Endothelial cell (in vitro differentiated cells): ENCODE measurements at regions not wholly inside any gene's neighbourhood (a gene's known extent, or its start where the extent isn't known, plus 50 kb on each side); places are given as distances from the start of the nearest gene placed in this dataset.

ENCODE experiments used
- DNase-seq: peaks from one replicate; pipeline ENCODE4 v3.0.0; 2021; ENCODE audit warnings: low spot score
- H3K27ac Mint-ChIP-seq: one replicate; pipeline ENCODE4 v1.8.0; 2021; ENCODE audit warnings: mixed read lengths, inconsistent platforms; ENCODE audit not compliant: unreplicated experiment
- H3K27me3 Mint-ChIP-seq: one replicate; pipeline ENCODE4 v1.8.0; 2021; ENCODE audit warnings: mild to moderate bottlenecking, moderate library complexity, mixed read lengths, inconsistent platforms; ENCODE audit not compliant: unreplicated experiment
- H3K36me3 Mint-ChIP-seq: one replicate; pipeline ENCODE4 v1.8.0; 2021; ENCODE audit warnings: mild to moderate bottlenecking, low read depth, mixed read lengths, inconsistent platforms; ENCODE audit not compliant: unreplicated experiment
- H3K4me1 Mint-ChIP-seq: one replicate; pipeline ENCODE4 v1.8.0; 2021; ENCODE audit warnings: mild to moderate bottlenecking, mixed read lengths, inconsistent platforms; ENCODE audit not compliant: unreplicated experiment
- H3K4me3 Mint-ChIP-seq: one replicate; pipeline ENCODE4 v1.8.0; 2021; ENCODE audit warnings: mild to moderate bottlenecking, mixed read lengths, inconsistent platforms; ENCODE audit not compliant: unreplicated experiment
- H3K9me3 Mint-ChIP-seq: one replicate; pipeline ENCODE4 v1.8.0; 2021; ENCODE audit warnings: mixed read lengths, inconsistent platforms; ENCODE audit not compliant: unreplicated experiment
- TF ChIP-seq, protein P1 (sequence below): fragments of 200-600 bp; sonication (generic); IDR thresholded peaks from one replicate; pipeline ENCODE4 v1.5.0; 2021; ENCODE audit warnings: antibody characterized with exemption; ENCODE audit not compliant: unreplicated experiment

- Mint-ChIP-seq H3K27me3 (peaks cover 14% of the 10 kb centered on the region), H3K36me3 (no peaks in the 10 kb centered on the region), H3K4me1 (peaks cover 10% of the 10 kb centered on the region), H3K4me3 (no peak overlapping the region), H3K27ac (no peak overlapping the region), H3K9me3 (no peaks in the 10 kb centered on the region)
- DNase-seq = no peak
- TF ChIP-seq, protein P1, sequence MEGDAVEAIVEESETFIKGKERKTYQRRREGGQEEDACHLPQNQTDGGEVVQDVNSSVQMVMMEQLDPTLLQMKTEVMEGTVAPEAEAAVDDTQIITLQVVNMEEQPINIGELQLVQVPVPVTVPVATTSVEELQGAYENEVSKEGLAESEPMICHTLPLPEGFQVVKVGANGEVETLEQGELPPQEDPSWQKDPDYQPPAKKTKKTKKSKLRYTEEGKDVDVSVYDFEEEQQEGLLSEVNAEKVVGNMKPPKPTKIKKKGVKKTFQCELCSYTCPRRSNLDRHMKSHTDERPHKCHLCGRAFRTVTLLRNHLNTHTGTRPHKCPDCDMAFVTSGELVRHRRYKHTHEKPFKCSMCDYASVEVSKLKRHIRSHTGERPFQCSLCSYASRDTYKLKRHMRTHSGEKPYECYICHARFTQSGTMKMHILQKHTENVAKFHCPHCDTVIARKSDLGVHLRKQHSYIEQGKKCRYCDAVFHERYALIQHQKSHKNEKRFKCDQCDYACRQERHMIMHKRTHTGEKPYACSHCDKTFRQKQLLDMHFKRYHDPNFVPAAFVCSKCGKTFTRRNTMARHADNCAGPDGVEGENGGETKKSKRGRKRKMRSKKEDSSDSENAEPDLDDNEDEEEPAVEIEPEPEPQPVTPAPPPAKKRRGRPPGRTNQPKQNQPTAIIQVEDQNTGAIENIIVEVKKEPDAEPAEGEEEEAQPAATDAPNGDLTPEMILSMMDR = no peak
Observed at GRCh38 chr10:131692686-131693334, 208.0 kb upstream of the PPP2R2D start.

GRCh38 chr10:131693766-131694165, 207.0 kb upstream of the PPP2R2D start:
- TF ChIP-seq, protein P1 = no peak
- Mint-ChIP-seq H3K4me3 (no peak overlapping the region), H3K36me3 (no peaks in the 10 kb centered on the region), H3K9me3 (no peaks in the 10 kb centered on the region), H3K4me1 (peaks cover 10% of the 10 kb centered on the region), H3K27me3 (peaks cover 14% of the 10 kb centered on the region), H3K27ac (no peak overlapping the region)
- no peak for DNase-seq

DNA sequence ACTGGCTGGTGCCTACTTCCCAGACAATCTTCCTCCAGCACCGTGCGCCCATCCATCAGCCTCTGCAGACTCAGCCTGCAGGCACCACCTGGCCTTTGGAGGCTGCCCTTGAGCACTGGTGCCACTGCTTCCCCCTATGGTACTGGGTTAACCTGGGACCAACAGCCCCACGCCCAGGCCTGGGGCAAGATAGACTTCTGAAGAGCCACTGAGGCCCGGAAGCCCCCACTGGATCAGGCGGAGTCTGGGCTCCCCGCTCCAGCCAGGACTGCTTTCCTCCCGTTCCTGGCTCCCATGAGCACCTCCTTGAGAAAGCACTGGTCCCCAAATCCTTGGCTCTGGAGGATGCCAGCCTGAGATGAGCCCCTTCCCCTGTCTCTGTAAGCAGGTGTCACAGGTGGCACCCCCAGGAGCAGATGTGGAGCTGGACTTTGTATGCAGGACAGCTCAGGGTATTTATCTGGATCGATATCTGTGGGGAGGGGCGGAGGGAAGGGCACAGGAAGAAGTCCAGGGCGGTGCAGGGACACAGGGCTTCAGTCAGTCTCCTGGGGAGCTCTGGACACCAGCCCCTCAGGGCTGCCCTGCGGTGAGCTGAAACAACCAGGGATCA, 206.5 kb upstream of the PPP2R2D start:
- no peaks in the 10 kb centered on the region for H3K9me3 Mint-ChIP-seq
- peaks cover 10% of the 10 kb centered on the region for H3K4me1 Mint-ChIP-seq
- no peak overlapping the region for H3K4me3 Mint-ChIP-seq
- H3K36me3 Mint-ChIP-seq = no peaks in the 10 kb centered on the region
- no peak overlapping the region for H3K27ac Mint-ChIP-seq
- DNase-seq = no peak
- TF ChIP-seq, protein P1 = no peak
- H3K27me3 Mint-ChIP-seq = peaks cover 14% of the 10 kb centered on the region

GRCh38 chr10:131694781-131695495, 205.9 kb upstream of the PPP2R2D start:
- H3K4me3 Mint-ChIP-seq = no peak overlapping the region
- H3K36me3 Mint-ChIP-seq = no peaks in the 10 kb centered on the region
- H3K9me3 Mint-ChIP-seq = no peaks in the 10 kb centered on the region
- no peak overlapping the region for H3K27ac Mint-ChIP-seq
- peaks cover 14% of the 10 kb centered on the region for H3K27me3 Mint-ChIP-seq
- no peak for DNase-seq
- TF ChIP-seq, protein P1 = no peak
- peaks cover 10% of the 10 kb centered on the region for H3K4me1 Mint-ChIP-seq
